GM21390 (cell line): ENCODE measurements at regions not wholly inside any gene's neighbourhood (a gene's known extent, or its start where the extent isn't known, plus 50 kb on each side); places are given as distances from the start of the nearest gene placed in this dataset.
"Not testable (repeated sequence)": the region's sequence is repeated elsewhere in the genome, so short reads cannot be mapped to it uniquely, and the experiment has no call there.

ENCODE experiments used
- ATAC-seq: cut with Tn5 transposase; IDR thresholded peaks from one replicate; pipeline ENCODE4 v1.9.1; 2021; ENCODE audit not compliant: unreplicated experiment

- ATAC-seq = no peak
Observed at GRCh38 chr6:81565071-81565470, 187.4 kb downstream of the TENT5A start.

GRCh38 chr6:81564470-81565068 is 187.9 kb downstream of the TENT5A start:
- no peak for ATAC-seq

- ATAC-seq = no peak
Observed at GRCh38 chr6:81562169-81562568, 190.3 kb downstream of the TENT5A start.

GRCh38 chr6:81561731-81562130 is 190.8 kb downstream of the TENT5A start:
- no peak for ATAC-seq

GRCh38 chr6:81561071-81561564 is 191.4 kb downstream of the TENT5A start:
- ATAC-seq = no peak

- ATAC-seq = no peak
Observed at GRCh38 chr6:81557811-81558210, 194.7 kb downstream of the TENT5A start.

GRCh38 chr6:81556551-81556950 is 195.9 kb downstream of the TENT5A start:
- no peak for ATAC-seq

- ATAC-seq = no peak
Observed at GRCh38 chr6:81553216-81553615, 199.3 kb downstream of the TENT5A start.

GRCh38 chr6:81552644-81553043 is 199.8 kb downstream of the TENT5A start:
- no peak for ATAC-seq

GRCh38 chr6:81547149-81547548 is 205.3 kb downstream of the TENT5A start:
- no peak for ATAC-seq

GRCh38 chr6:81534934-81535465 is 217.5 kb downstream of the TENT5A start:
- no peak for ATAC-seq

- ATAC-seq = no peak
Observed at GRCh38 chr6:81531869-81532561, 220.5 kb downstream of the TENT5A start.

- no peak for ATAC-seq
Observed at GRCh38 chr6:81517455-81517854, 235.0 kb downstream of the TENT5A start.

- ATAC-seq = no peak
Observed at GRCh38 chr6:81515562-81516453, 236.7 kb downstream of the TENT5A start.

- ATAC-seq = not testable (repeated sequence)
Observed at GRCh38 chr6:81514195-81514594, 238.3 kb downstream of the TENT5A start.

- ATAC-seq = no peak
Observed at GRCh38 chr6:81511423-81511822, 241.1 kb downstream of the TENT5A start.

GRCh38 chr6:81495999-81496398 is 256.5 kb downstream of the TENT5A start:
- ATAC-seq = no peak

GRCh38 chr6:81491454-81492101 is 260.9 kb downstream of the TENT5A start:
- ATAC-seq = no peak

GRCh38 chr6:81487489-81487888 is 265.0 kb downstream of the TENT5A start:
- no peak for ATAC-seq

- no peak for ATAC-seq
Observed at GRCh38 chr6:81486234-81486633, 266.2 kb downstream of the TENT5A start.

GRCh38 chr6:81485395-81485794 is 267.1 kb downstream of the TENT5A start:
- ATAC-seq = no peak
